Kidney (tissue), 13 donors: ENCODE measurements at regions not wholly inside any gene's neighbourhood (a gene's known extent, or its start where the extent isn't known, plus 50 kb on each side); places are given as distances from the start of the nearest gene placed in this dataset.
A peak's percentile ranks its signal among the peaks of the same experiment; 100 is the strongest.

ENCODE experiments used
- DNase-seq, 5 donors: peaks; one replicate each; pipeline ENCODE4 v3.0.0-alpha.2; 2013 to 2020
- FAIRE-seq: peaks from 2 replicates; lab custom pipeline; 2012; peaks lifted over from hg19 to GRCh38; lab: Jason Lieb, UNC
- H3K27ac ChIP-seq, 2 donors: one replicate each; pipeline ENCODE4 v1.7.0; 2013; ENCODE audit warnings: low read depth in 2 of 2, low read length in 2 of 2, inconsistent platforms in 1 of 2
- H3K27me3 ChIP-seq: one replicate; pipeline ENCODE4 v1.7.1; 2013; ENCODE audit warnings: low read length, inconsistent platforms; ENCODE audit not compliant: control insufficient read depth, insufficient read depth
- H3K36me3 ChIP-seq, 3 donors: one replicate each; pipeline versions ENCODE4 v1.7.0 to v1.7.1; 2013; ENCODE audit warnings: low read length in 3 of 3, control low read depth in 1 of 3, inconsistent platforms in 1 of 3; ENCODE audit not compliant: insufficient read depth in 3 of 3, control insufficient read depth in 2 of 3
- H3K4me1 ChIP-seq, 3 donors: one replicate each; pipeline versions ENCODE4 v1.7.0 to v1.7.1; 2013; ENCODE audit warnings: low read length in 3 of 3, inconsistent platforms in 1 of 3, low read depth in 1 of 3; ENCODE audit not compliant: control insufficient read depth in 2 of 3, insufficient read depth in 2 of 3
- H3K4me3 ChIP-seq, 3 donors: one replicate each; pipeline versions ENCODE4 v1.7.0 to v1.8.1; 2013; ENCODE audit warnings: low read length in 3 of 3, control low read depth in 1 of 3, inconsistent platforms in 1 of 3
- H3K9ac ChIP-seq, 3 donors: one replicate each; pipeline versions ENCODE4 v1.7.0 to v1.7.1; 2013; ENCODE audit warnings: low read length in 3 of 3, control low read depth in 1 of 3, inconsistent platforms in 1 of 3
- H3K9me3 ChIP-seq, 3 donors: one replicate each; pipeline versions ENCODE4 v1.7.0 to v1.7.1; 2013; ENCODE audit warnings: low read length in 3 of 3, control low read depth in 1 of 3, inconsistent platforms in 1 of 3; ENCODE audit not compliant: control insufficient read depth in 2 of 3, insufficient read depth in 1 of 3
- intact Hi-C: fragments of 100-400 bp; cut with DNase I; formaldehyde crosslinking; loops from one replicate; pipeline ENCODE4 v1.11.1; 2022
- TF ChIP-seq, protein P1 (sequence below): IDR thresholded peaks from 3 replicates; pipeline ENCODE4 v1.5.1; 2012; ENCODE audit warnings: mild to moderate bottlenecking, moderate library complexity, borderline replicate concordance; ENCODE audit not compliant: insufficient read depth; ENCODE audit errors: extremely low read depth
- donor health status: control.
- donor health status: control.
- donor health status: control.
- donor health status: control.
- donor health status: control.
- donor health status: DM: yes; HTN: yes; CAD: no.
- donor health status: Normal renal cell carcinoma (clear cell type).

DNA sequence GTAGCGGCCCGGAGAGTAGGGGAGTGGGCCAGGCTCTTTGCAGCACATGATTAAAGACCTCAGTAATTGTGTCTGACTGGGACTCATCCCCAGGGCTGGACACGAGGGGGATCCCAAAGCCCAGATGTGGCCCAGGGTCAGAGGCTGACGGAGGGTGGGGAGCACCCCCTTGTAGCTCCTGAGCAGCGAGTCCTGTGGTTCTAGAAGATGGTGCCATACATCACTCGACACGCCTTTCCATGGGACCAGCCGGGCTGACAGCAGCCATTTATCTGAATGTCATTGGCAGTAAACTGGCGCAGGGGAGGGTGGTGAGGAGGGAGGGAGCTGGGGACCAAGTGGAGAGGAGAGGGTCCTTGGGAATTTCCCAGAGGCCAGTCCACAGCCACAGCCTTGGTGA lies 65.1 kb upstream of the FAM222A start:
- DNase-seq (peak in 2 of 5 donors; percentile 24 to 34), FAIRE-seq (no peak)
- Histone ChIP-seq H3K4me1 (no peaks in the 10 kb centered on the region), H3K27ac (no peak overlapping the region), H3K4me3 (no peak overlapping the region), H3K9ac (no peak overlapping the region), H3K9me3 (no peaks in the 10 kb centered on the region), H3K27me3 (no peaks in the 10 kb centered on the region), H3K36me3 (no peaks in the 10 kb centered on the region)
- intact Hi-C loops: no loop called here
- TF ChIP-seq, protein P1, sequence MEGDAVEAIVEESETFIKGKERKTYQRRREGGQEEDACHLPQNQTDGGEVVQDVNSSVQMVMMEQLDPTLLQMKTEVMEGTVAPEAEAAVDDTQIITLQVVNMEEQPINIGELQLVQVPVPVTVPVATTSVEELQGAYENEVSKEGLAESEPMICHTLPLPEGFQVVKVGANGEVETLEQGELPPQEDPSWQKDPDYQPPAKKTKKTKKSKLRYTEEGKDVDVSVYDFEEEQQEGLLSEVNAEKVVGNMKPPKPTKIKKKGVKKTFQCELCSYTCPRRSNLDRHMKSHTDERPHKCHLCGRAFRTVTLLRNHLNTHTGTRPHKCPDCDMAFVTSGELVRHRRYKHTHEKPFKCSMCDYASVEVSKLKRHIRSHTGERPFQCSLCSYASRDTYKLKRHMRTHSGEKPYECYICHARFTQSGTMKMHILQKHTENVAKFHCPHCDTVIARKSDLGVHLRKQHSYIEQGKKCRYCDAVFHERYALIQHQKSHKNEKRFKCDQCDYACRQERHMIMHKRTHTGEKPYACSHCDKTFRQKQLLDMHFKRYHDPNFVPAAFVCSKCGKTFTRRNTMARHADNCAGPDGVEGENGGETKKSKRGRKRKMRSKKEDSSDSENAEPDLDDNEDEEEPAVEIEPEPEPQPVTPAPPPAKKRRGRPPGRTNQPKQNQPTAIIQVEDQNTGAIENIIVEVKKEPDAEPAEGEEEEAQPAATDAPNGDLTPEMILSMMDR: no peak

DNA sequence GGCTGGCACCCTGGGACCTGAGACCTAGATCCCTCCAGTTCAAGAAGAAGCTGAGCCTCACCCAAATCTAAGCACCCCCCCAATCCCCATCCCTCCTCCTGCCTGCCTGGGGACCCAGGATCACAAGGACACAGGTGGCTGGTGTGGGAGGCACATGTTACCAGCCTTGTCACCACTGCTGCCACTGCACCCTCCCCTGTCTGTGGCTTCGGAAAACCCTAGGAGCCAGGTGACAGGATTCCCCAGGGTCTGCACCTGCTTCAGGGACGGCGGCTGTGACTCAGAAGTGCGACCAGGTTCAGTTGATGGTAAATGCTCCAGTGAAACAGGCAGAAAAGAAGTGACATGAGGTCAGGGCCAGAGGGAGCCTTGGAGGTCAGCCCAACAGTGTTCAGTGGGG lies 62.8 kb upstream of the FAM222A start:
- FAIRE-seq (no peak), DNase-seq (no peak)
- Histone ChIP-seq H3K27ac (no peak overlapping the region), H3K36me3 (no peaks in the 10 kb centered on the region), H3K4me3 (no peak overlapping the region), H3K4me1 (no peaks in the 10 kb centered on the region), H3K9me3 (no peaks in the 10 kb centered on the region), H3K9ac (no peak overlapping the region), H3K27me3 (no peaks in the 10 kb centered on the region)
- intact Hi-C loops: no loop called here
- TF ChIP-seq, protein P1: no peak

DNA sequence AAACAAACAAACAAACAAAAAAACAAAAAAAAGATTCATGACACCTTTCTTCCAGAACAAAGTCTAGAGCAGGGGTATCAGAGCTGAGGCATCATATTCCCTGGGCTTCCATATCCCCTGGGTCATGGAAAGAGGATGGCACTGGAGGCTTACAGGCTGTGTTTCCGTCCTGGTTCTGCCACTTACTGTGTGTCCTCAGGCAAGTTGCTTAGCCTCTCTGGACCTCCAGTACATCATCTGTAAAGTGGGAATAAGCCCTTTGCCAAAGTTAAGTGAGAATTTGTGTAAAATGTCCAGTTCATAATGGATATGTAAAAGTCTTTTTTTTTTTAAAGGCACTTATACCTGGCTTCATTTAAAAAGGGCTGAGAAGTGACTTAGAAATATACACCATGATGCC lies 62.0 kb upstream of the FAM222A start:
- H3K4me3 ChIP-seq: no peak overlapping the region
- H3K9ac ChIP-seq: no peak overlapping the region
- H3K27me3 ChIP-seq: no peaks in the 10 kb centered on the region
- DNase-seq (no peak), FAIRE-seq (no peak)
- TF ChIP-seq, protein P1: no peak
- intact Hi-C loops: no loop called here
- H3K9me3 ChIP-seq: no peaks in the 10 kb centered on the region
- no peak overlapping the region for H3K27ac ChIP-seq
- no peaks in the 10 kb centered on the region for H3K4me1 ChIP-seq
- no peaks in the 10 kb centered on the region for H3K36me3 ChIP-seq
